ENCODE measurements at regions not wholly inside any gene's neighbourhood (a gene's known extent, or its start where the extent isn't known, plus 50 kb on each side); places are given as distances from the start of the nearest gene placed in this dataset.

DNA sequence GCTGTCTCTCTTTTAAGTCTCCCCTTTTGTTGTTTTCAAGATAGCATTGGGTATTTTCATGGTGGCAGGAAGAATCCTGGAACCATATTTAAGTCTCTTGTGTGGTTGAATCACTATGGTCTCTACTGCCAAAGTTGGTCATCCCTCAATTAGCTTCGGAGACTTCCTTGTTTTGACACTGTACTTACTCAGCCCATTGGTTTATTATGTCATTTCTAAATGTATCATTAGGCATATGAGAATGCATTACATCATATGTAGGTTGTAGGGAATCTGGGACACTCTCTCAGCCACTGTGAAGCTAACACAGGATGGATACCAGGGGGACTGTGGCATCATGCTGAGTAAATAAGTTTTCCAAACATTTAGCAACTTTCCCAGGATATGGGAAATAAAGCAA is 211.8 kb downstream of the DTHD1 start:
- Histone ChIP-seq H3K9me3 (no peaks in the 10 kb centered on the region), H3K4me3 (no peak overlapping the region), H3K36me3 (no peaks in the 10 kb centered on the region), H3K4me1 (ENCODE audit: insufficient read depth) (no peaks in the 10 kb centered on the region), H3K27ac (no peak overlapping the region), H3K27me3 (no peaks in the 10 kb centered on the region)
- no peak for TF ChIP-seq EP300 (IDR thresholded peaks at IDR 0.05)
- no peak for DNase-seq
- intact Hi-C loops (cut with DNase I) = no loop called here
- WGBS, 3 donors = 75 to 79% (median 78%) methylated on average over 1 of the region's 1 CpG

DNA sequence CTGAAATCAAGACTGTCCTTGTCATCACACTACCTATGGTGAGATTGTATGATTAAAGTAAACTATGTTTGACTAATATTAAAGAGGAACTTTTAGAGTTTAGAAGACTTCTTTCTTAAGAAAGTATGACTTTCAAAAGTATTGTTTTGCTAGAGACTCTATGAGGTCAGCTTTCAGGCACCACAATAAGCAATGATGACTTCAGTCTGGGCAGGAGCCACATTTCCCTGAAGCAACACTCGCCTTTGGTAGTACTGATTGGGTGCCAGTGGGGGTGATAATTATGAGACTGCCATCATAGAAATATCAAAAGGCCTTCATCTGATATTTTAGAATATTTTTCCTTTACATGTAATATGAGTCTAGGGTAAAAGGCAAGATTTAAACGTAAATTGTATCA is 212.6 kb downstream of the DTHD1 start:
- Histone ChIP-seq H3K4me3 (no peak overlapping the region), H3K4me1 (ENCODE audit: insufficient read depth) (no peaks in the 10 kb centered on the region), H3K27me3 (no peaks in the 10 kb centered on the region), H3K36me3 (no peaks in the 10 kb centered on the region), H3K27ac (no peak overlapping the region), H3K9me3 (no peaks in the 10 kb centered on the region)
- DNase-seq = no peak
- TF ChIP-seq POLR2A (IDR thresholded peaks at IDR 0.05) (no peak), EP300 (IDR thresholded peaks at IDR 0.05) (no peak)
- TF ChIP-seq, protein P1, sequence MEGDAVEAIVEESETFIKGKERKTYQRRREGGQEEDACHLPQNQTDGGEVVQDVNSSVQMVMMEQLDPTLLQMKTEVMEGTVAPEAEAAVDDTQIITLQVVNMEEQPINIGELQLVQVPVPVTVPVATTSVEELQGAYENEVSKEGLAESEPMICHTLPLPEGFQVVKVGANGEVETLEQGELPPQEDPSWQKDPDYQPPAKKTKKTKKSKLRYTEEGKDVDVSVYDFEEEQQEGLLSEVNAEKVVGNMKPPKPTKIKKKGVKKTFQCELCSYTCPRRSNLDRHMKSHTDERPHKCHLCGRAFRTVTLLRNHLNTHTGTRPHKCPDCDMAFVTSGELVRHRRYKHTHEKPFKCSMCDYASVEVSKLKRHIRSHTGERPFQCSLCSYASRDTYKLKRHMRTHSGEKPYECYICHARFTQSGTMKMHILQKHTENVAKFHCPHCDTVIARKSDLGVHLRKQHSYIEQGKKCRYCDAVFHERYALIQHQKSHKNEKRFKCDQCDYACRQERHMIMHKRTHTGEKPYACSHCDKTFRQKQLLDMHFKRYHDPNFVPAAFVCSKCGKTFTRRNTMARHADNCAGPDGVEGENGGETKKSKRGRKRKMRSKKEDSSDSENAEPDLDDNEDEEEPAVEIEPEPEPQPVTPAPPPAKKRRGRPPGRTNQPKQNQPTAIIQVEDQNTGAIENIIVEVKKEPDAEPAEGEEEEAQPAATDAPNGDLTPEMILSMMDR (IDR thresholded peaks at IDR 0.05) = no peak
- intact Hi-C loops (cut with DNase I) = no loop called here
- 66 to 77% (median 75%) methylated on average over 2 of the region's 2 CpGs for WGBS, 3 donors

DNA sequence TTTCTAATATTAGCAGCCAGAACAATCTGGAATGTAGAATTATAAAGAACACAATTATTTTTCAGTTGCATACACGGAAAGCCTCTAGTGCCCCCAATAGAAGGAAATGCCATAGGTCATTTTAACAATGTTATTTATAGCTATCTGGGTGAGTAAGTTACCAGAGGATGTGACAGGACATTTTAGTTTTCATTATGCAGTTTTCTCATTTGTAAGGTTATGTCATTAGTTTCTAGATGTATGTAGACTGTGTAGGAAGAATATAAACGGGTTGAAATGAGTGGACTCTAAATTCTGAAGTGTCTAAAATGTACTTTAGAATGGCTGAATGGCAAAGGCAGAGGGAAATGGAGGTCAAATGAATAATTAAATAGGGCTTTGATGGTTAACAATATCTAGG is 213.3 kb downstream of the DTHD1 start:
- 45 to 56% (median 46%) methylated on average over 2 of the region's 2 CpGs for whole genome bisulfite sequencing, 3 donors

DNA sequence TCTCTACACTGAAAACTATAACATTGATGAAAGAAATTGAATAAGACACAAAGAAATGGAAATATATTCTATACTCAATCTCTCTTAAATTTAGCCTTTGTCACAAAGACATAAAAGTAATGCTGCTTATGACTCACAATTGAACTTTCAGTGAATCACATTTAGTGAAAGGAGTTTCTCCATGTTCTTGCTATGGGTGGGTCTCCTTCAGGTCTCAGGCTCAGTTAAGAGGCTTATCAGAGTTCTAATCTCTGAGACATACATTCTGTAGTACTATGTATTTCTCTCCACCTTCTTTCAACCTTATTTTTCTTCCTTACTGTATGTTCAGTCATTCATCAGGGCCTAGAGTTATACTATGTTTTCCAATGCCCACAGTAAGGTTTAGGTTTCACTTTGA is 220.9 kb downstream of the DTHD1 start:
- Histone ChIP-seq H3K9me3 (no peaks in the 10 kb centered on the region), H3K27ac (no peak overlapping the region), H3K4me1 (ENCODE audit: insufficient read depth) (no peaks in the 10 kb centered on the region), H3K4me3 (no peak overlapping the region), H3K36me3 (no peaks in the 10 kb centered on the region), H3K27me3 (no peaks in the 10 kb centered on the region)
- no peak for TF ChIP-seq EP300 (IDR thresholded peaks at IDR 0.05)
- TF ChIP-seq POLR2A (IDR thresholded peaks at IDR 0.05) = no peak
- TF ChIP-seq, protein P1 (IDR thresholded peaks at IDR 0.05) = no peak
- intact Hi-C loops (cut with DNase I) = no loop called here
- no peak for DNase-seq

More for the DNA sequence above, 213.3 kb downstream of the DTHD1 start:
- H3K9me3 ChIP-seq = no peaks in the 10 kb centered on the region
- no peaks in the 10 kb centered on the region for H3K36me3 ChIP-seq
- H3K27me3 ChIP-seq = no peaks in the 10 kb centered on the region
- intact Hi-C loops (cut with DNase I) = no loop called here
- H3K4me3 ChIP-seq = no peak overlapping the region
- DNase-seq = no peak
- TF ChIP-seq, protein P1 (IDR thresholded peaks at IDR 0.05) = no peak
- TF ChIP-seq POLR2A (IDR thresholded peaks at IDR 0.05) (no peak), EP300 (IDR thresholded peaks at IDR 0.05) (no peak)
- no peaks in the 10 kb centered on the region for H3K4me1 ChIP-seq (ENCODE audit: insufficient read depth)
- no peak overlapping the region for H3K27ac ChIP-seq

DNA sequence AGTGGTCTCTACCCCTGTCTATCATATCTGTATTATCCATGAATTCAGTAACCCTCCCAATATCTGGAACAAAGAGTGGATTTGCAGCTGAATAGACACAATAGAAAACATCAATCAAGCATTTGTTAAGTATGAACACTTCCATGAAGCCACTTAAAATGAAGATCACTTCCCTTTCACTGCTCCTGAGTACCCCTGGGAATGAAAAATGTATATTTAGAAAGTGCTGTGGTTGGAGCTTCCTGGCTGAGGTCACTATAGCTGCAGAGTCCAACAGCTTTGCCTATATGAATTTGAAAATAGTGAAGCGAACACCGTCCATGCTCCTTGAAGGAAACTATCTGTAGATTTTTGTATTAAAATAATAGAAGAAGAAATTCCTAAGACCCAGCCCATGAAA is 227.0 kb downstream of the DTHD1 start:
- H3K27me3 ChIP-seq = no peaks in the 10 kb centered on the region
- 72 to 86% (median 80%) methylated on average over 2 of the region's 2 CpGs for WGBS, 3 donors
- H3K4me3 ChIP-seq = no peak overlapping the region
- no peak overlapping the region for H3K27ac ChIP-seq
- TF ChIP-seq, protein P1 (IDR thresholded peaks at IDR 0.05) = no peak
- TF ChIP-seq POLR2A (IDR thresholded peaks at IDR 0.05) (no peak), EP300 (IDR thresholded peaks at IDR 0.05) (no peak)
- H3K36me3 ChIP-seq = no peaks in the 10 kb centered on the region
- H3K4me1 ChIP-seq (ENCODE audit: insufficient read depth) = no peaks in the 10 kb centered on the region
- no peak for DNase-seq
- no peaks in the 10 kb centered on the region for H3K9me3 ChIP-seq
- intact Hi-C loops (cut with DNase I) = no loop called here

All from ovary (tissue), 7 donors.